ENCODE measurements at regions not wholly inside any gene's neighbourhood (a gene's known extent, or its start where the extent isn't known, plus 50 kb on each side); places are given as distances from the start of the nearest gene placed in this dataset.

DNA sequence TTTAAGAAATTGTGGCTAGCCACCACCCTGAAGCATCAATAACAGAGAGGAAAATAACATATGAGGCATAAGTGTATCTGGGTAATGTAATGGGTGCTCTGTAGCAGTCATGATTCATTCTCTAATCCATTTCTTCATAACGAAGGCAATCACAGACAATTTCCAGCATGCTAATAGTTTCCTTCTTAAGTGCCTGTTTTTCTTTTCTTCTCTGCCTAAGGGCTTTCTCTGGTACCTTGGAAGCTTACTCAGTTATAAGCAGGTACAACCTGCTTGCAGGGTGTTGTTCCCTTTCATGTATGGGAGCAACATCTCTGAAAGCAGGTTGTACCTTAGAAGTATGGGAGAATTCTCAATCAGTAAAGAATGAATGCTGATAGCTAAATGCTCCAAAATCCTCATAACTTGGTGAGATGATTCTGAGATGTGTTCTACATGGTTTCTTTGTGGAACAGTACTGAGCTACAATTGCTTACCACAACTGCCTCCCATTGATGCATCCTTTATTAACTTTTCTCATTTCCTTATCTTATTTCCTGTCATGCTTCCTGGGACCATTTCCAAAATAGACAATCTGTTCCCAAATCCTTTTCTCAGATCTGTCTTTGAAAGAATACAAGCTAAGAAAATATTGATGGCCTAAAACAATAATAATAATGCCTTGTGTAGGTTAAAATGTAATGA lies 247.6 kb downstream of the PAPSS1 start:
- DNase-seq (ENCODE audit: low read depth) = no peak
- H3K4me3 ChIP-seq (ENCODE audit: low read depth, low read length) = no peak overlapping the region
- TF ChIP-seq, protein P1, sequence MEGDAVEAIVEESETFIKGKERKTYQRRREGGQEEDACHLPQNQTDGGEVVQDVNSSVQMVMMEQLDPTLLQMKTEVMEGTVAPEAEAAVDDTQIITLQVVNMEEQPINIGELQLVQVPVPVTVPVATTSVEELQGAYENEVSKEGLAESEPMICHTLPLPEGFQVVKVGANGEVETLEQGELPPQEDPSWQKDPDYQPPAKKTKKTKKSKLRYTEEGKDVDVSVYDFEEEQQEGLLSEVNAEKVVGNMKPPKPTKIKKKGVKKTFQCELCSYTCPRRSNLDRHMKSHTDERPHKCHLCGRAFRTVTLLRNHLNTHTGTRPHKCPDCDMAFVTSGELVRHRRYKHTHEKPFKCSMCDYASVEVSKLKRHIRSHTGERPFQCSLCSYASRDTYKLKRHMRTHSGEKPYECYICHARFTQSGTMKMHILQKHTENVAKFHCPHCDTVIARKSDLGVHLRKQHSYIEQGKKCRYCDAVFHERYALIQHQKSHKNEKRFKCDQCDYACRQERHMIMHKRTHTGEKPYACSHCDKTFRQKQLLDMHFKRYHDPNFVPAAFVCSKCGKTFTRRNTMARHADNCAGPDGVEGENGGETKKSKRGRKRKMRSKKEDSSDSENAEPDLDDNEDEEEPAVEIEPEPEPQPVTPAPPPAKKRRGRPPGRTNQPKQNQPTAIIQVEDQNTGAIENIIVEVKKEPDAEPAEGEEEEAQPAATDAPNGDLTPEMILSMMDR (IDR thresholded peaks at IDR 0.05; ENCODE audit: insufficient read depth, low read length) = no peak

DNA sequence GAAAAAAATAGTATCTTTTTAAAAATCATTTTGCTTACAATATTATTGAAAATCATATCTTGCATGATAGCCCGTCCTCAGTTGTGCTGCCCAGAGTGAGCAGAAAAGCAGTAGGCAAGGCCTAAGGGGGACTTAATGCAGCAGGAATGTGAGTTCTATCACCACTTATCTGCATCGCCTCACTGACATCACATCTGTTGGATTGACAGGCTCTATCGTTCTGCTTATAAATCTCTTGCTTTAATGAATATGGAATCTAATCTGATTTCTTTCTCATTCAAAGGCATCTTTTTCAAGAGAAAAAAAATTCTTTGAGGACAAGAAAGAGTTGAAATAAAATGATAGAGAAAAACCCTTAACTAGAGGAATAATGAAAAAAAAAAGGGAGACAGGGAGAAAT lies 249.9 kb downstream of the PAPSS1 start:
- TF ChIP-seq, protein P1 (IDR thresholded peaks at IDR 0.05; ENCODE audit: insufficient read depth, low read length) = no peak
- DNase-seq (ENCODE audit: low read depth) = no peak
- no peak overlapping the region for H3K4me3 ChIP-seq (ENCODE audit: low read depth, low read length)

DNA sequence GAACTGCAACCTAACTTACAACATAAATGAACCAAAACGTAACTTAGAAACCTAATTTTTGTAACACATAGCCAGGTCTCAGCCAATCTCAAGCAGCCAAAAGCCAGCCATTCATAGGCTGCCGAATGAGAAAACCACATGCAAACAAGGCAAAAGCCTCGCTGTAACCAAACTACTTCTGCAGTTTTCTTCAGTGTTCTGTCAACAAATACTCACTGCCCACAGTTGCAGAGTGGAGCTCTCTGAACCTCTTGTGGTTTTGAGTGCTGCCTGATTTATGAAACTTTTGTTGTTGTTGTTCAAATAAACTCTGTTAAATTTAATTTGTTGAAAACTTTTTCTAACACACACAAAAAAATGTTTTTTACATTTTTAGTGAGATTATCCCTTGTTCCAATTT lies 251.2 kb downstream of the PAPSS1 start:
- TF ChIP-seq, protein P1 (IDR thresholded peaks at IDR 0.05; ENCODE audit: insufficient read depth, low read length) = no peak
- H3K4me3 ChIP-seq (ENCODE audit: low read depth, low read length) = no peak overlapping the region
- no peak for DNase-seq (ENCODE audit: low read depth)

DNA sequence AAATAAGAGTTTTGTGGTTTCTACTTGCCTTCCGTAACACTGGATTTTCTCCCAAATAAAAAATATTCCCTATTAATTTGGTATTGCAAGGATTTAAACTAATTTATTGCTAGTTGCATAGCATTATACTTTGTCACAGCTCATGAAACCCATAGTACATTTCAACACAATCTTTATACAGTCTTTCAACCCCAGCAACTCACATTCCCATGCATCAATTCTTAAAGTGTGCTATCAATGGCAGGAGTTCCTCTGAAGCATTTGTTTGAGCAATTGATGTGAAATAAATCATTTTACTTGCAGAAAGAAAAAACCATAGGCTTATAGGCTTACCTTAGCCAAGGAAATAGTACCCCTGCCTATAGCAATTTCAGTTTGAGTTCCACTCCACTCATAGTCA lies 251.9 kb downstream of the PAPSS1 start:
- no peak overlapping the region for H3K4me3 ChIP-seq (ENCODE audit: low read depth, low read length)
- no peak for DNase-seq (ENCODE audit: low read depth)
- TF ChIP-seq, protein P1 (IDR thresholded peaks at IDR 0.05; ENCODE audit: insufficient read depth, low read length) = no peak

DNA sequence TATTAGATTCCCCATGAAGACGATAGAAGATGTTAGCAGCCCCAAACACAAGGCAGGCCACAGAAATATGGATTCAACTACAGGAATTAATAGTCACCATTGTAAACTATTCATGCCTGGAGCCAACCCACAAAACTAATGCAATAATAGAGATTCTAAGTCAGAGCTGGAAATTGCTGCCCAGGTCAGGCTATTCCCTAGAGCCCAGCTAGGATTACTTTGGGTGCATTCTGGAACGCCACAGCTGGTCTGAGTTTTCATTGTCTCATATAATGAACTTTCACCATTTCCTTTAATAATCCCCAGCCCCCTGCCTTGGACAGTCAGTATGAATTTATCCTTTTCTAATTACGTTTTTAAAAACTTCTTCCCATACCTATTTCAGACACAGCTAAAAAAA lies 252.6 kb downstream of the PAPSS1 start:
- no peak overlapping the region for H3K4me3 ChIP-seq (ENCODE audit: low read depth, low read length)
- no peak for DNase-seq (ENCODE audit: low read depth)
- TF ChIP-seq, protein P1 (IDR thresholded peaks at IDR 0.05; ENCODE audit: insufficient read depth, low read length) = no peak

DNA sequence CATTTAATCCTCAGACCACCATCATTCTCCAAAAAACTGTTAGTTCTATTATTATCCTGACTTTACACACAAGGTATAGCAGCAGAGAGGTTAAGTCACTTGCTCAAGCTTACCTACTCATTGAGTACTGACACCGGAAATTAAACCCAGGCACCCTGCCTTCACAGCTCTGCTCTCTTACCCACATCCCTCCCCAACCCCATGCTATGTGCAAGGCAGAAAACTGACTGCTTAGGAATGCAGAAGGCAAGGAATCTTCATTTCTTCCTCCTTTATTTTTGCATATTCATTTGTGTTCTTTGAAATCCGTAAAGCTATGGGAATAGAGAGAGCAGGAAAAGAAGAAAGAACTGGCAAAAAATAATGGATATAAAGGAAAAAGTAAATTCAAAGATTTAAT lies 261.8 kb downstream of the PAPSS1 start:
- no peak for DNase-seq (ENCODE audit: low read depth)
- TF ChIP-seq, protein P1 (IDR thresholded peaks at IDR 0.05; ENCODE audit: insufficient read depth, low read length) = no peak
- no peak overlapping the region for H3K4me3 ChIP-seq (ENCODE audit: low read depth, low read length)

DNA sequence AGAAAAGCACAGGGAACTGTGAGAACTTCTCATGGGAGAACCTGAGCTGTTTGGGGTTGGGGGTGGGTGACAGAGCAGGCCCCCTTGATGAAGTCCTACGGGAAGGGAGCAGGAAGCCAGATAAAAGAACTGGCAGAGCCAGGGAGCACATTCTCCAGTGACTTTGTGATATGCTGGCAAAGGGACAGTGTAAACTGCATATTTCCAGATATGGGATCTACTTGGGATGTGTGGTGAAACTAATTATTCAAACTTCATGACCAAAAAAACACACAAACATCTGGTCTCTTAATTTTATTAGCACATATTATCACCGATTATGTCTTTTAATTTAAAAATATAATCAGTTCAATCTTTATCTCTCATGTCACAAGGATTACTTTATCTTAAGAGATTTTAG lies 266.0 kb downstream of the PAPSS1 start:
- no peak overlapping the region for H3K4me3 ChIP-seq (ENCODE audit: low read depth, low read length)
- TF ChIP-seq, protein P1 (IDR thresholded peaks at IDR 0.05; ENCODE audit: insufficient read depth, low read length) = no peak
- no peak for DNase-seq (ENCODE audit: low read depth)
